ENCODE measurements at regions not wholly inside any gene's neighbourhood (a gene's known extent, or its start where the extent isn't known, plus 50 kb on each side); places are given as distances from the start of the nearest gene placed in this dataset.

- H3K56ac ChIP-seq (ENCODE audit: extremely low read depth, insufficient read depth, low read length): peak overlapping the region; percentile 79
- H2BK20ac ChIP-seq (ENCODE audit: low read depth, low read length): peak overlapping the region; percentile 87
- in situ Hi-C loops (cut with MboI; ENCODE audit: low sequenced_read_pairs): no loop called here
- no peaks in the 10 kb centered on the region for H3K27me3 ChIP-seq (ENCODE audit: control insufficient read depth, insufficient read depth, low read length)
- dilution Hi-C loops (cut with HindIII; ENCODE audit: low sequenced_read_pairs, unreplicated experiment): no loop called here
- peaks cover 12% of the 10 kb centered on the region for H3K9me1 ChIP-seq (ENCODE audit: insufficient read depth, low read length)
- ChIA-PET POLR2A (ENCODE audit: unreplicated experiment) (interaction anchor here (1.3 kb wide), 1 partner anchor 20 kb away, joined by 6 read pairs; no protein-coding TSS in a partner anchor), CTCF (interaction anchor here (0.6 kb wide), 1 partner anchor 22 kb away, joined by 3 read pairs; no protein-coding TSS in a partner anchor)
- intact Hi-C loops (cut with micrococcal nuclease): loop anchor here (1.0 kb wide), 1 partner anchor 89 kb away; no protein-coding TSS in a partner anchor
- peak overlapping the region; percentile 95 for H2AFZ ChIP-seq (replicated peaks; ENCODE audit: low read length, poor library complexity)
- peak overlapping the region; percentile 92 for H3K14ac ChIP-seq (replicated peaks; ENCODE audit: low read depth, low read length)
- peak overlapping the region; percentile 66; the same call in 1 of the 2 replicates for H3K23ac ChIP-seq (ENCODE audit: low read depth, low read length)
- BruUV-seq (replicated peaks): no TSS peak
- peak; percentile 88 for ATAC-seq (ENCODE audit: low read depth)
- H2BK120ac ChIP-seq (ENCODE audit: low read depth, low read length): peak overlapping the region; percentile 91
- no peaks in the 10 kb centered on the region for H3K79me1 ChIP-seq (ENCODE audit: low read depth in 1 of 2, low read length in 2 of 2)
- peak overlapping the region; percentile 89 for H3K27ac ChIP-seq (ENCODE audit: insufficient read depth, low read length)
- H4K5ac ChIP-seq (ENCODE audit: low read depth, low read length): peak overlapping the region; percentile 86
- H3K4me3 ChIP-seq (ENCODE audit: insufficient read depth, low read depth, low read length): peak overlapping the region; percentile 10
- H3K18ac ChIP-seq (ENCODE audit: low read depth, low read length): peak overlapping the region; percentile 56
- H3K9ac ChIP-seq (ENCODE audit: low read depth, low read length): peak overlapping the region; percentile 71
- H3K4ac ChIP-seq (ENCODE audit: low read depth, low read length): peak overlapping the region; percentile 97
- peak; percentile 91 for DNase-seq
- no peaks in the 10 kb centered on the region for H3K36me3 ChIP-seq (ENCODE audit: control insufficient read depth, insufficient read depth, low read length)
- no peaks in the 10 kb centered on the region for H4K20me1 ChIP-seq (ENCODE audit: insufficient read depth, low read length)
- H3K9me3 ChIP-seq (ENCODE audit: control insufficient read depth, insufficient read depth, low read length): no peaks in the 10 kb centered on the region
- H2BK5ac ChIP-seq (ENCODE audit: low read depth, low read length, poor library complexity, severe bottlenecking): peak overlapping the region; percentile 82
- 9% methylated on average over 22 of the region's 62 CpGs; no CpG with 5 or more reads in 1 of the 2 experiments for WGBS, 2 experiments (ENCODE audit: extremely low coverage in 2 of 2, insufficient read length in 1 of 2)
- H4K8ac ChIP-seq (ENCODE audit: low read depth in 2 of 2, low read length in 2 of 2): peak overlapping the region; percentile 90 to 91
- H2BK15ac ChIP-seq (ENCODE audit: low read depth, low read length): peak overlapping the region; percentile 98; the same call in 2 of the 3 replicates
- H2AK9ac ChIP-seq (replicated peaks; ENCODE audit: low read depth, low read length, poor library complexity): peak overlapping the region; percentile 91
- H4K91ac ChIP-seq (ENCODE audit: insufficient read depth, low read depth, low read length): peak overlapping the region; percentile 94
- H2AK5ac ChIP-seq (ENCODE audit: low read depth, low read length): peak overlapping the region; percentile 99
- peaks cover 16% of the 10 kb centered on the region for H3K4me1 ChIP-seq (ENCODE audit: control insufficient read depth, insufficient read depth, low read length)
- H3K4me2 ChIP-seq (ENCODE audit: low read depth, low read length): peak overlapping the region; percentile 63
- TF ChIP-seq FOS (IDR thresholded peaks at IDR 0.05; ENCODE audit: low read depth, low read length) (0 out of 2 replicates have a peak, but pooled peaks have one; percentile 34), SMC3 (IDR thresholded peaks at IDR 0.05; ENCODE audit: low read depth, low read length) (no peak), NFE2L2 (IDR thresholded peaks at IDR 0.05; ENCODE audit: low read depth, low read length) (no peak), MAZ (IDR thresholded peaks at IDR 0.05; ENCODE audit: borderline replicate concordance, low read depth, low read length) (no peak; the same call in 1 of the 2 replicates), ELK1 (IDR thresholded peaks at IDR 0.05; ENCODE audit: borderline replicate concordance, low read depth, low read length) (no peak), RCOR1 (IDR thresholded peaks at IDR 0.05; ENCODE audit: insufficient replicate concordance, low read length) (no peak), POLR2A (IDR thresholded peaks at IDR 0.05; ENCODE audit: low read depth, low read length) (no peak), CEBPB (IDR thresholded peaks at IDR 0.05; ENCODE audit: low read depth, low read length) (peak; percentile 67; the same call in 1 of the 2 replicates), MXI1 (IDR thresholded peaks at IDR 0.05; ENCODE audit: borderline replicate concordance, low read depth, low read length) (no peak; the same call in 1 of the 2 replicates), MAFK (IDR thresholded peaks at IDR 0.05; ENCODE audit: low read depth, low read length) (no peak), RFX5 (IDR thresholded peaks at IDR 0.05; ENCODE audit: low read depth, low read length) (no peak), CHD1 (IDR thresholded peaks at IDR 0.05; ENCODE audit: low read depth, low read length) (no peak), BHLHE40 (IDR thresholded peaks at IDR 0.05; ENCODE audit: low read depth, low read length) (peak; percentile 95), RAD21 (IDR thresholded peaks at IDR 0.05; ENCODE audit: low read length) (no peak; the same call in 1 of the 2 replicates)
- TF ChIP-seq, protein P1, sequence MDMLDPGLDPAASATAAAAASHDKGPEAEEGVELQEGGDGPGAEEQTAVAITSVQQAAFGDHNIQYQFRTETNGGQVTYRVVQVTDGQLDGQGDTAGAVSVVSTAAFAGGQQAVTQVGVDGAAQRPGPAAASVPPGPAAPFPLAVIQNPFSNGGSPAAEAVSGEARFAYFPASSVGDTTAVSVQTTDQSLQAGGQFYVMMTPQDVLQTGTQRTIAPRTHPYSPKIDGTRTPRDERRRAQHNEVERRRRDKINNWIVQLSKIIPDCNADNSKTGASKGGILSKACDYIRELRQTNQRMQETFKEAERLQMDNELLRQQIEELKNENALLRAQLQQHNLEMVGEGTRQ (IDR thresholded peaks at IDR 0.05; ENCODE audit: low read depth, low read length): peak; percentile 86
Observed at GRCh38 chr3:126267169-126267975, 87.0 kb upstream of the ALDH1L1 start.

Measured in IMR-90 (cell line).